HepG2 (cell line): ENCODE measurements at regions not wholly inside any gene's neighbourhood (a gene's known extent, or its start where the extent isn't known, plus 50 kb on each side); places are given as distances from the start of the nearest gene placed in this dataset.

Source experiments
- ATAC-seq: fragments of 200-7000 bp; cut with Tn5 transposase; 3 replicates; pipeline ENCODE4 v1.9.1; 2020; ENCODE audit warnings: mild to moderate bottlenecking, moderate library complexity
- BruUV-seq: library from RNA; stranded (reverse); fragments of 400-500 nt; replicated peaks from 2 replicates; lab custom pipeline; 2021; lab: Mats Ljungman, UMichigan
- CTCF ChIA-PET: fragments of 300-600 bp; formaldehyde crosslinking; extraction: SDS; loops from one replicate; lab custom pipeline; 2021; ENCODE audit warnings: low total read pairs, inconsistent platforms, low intra/inter-chr PET ratio; lab: Yijun Ruan, JAX
- POLR2A ChIA-PET: fragments of 350-600 bp; sonication (Branson Sonifier 250); formaldehyde crosslinking; loops from one replicate; lab custom pipeline; 2020; ENCODE audit warnings: antibody characterized with exemption, inconsistent platforms; lab: Yijun Ruan, JAX
- DNase-seq: peaks from one replicate; pipeline ENCODE4 v3.0.0-alpha.2; 2015; ENCODE audit warnings: low spot score
- FAIRE-seq: peaks from 3 replicates; lab custom pipeline; 2011; peaks lifted over from hg19 to GRCh38; lab: Jason Lieb, UNC
- H2AFZ ChIP-seq: one replicate; pipeline ENCODE4 v1.6.1; 2011; ENCODE audit warnings: low read length, inconsistent platforms
- H3K27ac ChIP-seq: fragments of 300-600 bp; 3 replicates; pipeline ENCODE4 v1.8.0; 2011; ENCODE audit warnings: mixed run types, mild to moderate bottlenecking, mixed read lengths, low read length, inconsistent platforms; ENCODE audit not compliant: insufficient read depth; ENCODE audit errors: extremely low read length
- H3K27me3 ChIP-seq, 2 experiments: fragments of 200-600 bp in 1 of 2; 2 replicates in 1 of 2; 3 replicates in 1 of 2; pipeline versions ENCODE4 v1.6.0 to v1.8.0; 2011; ENCODE audit warnings: low read length in 2 of 2, mild to moderate bottlenecking in 2 of 2, moderate library complexity in 2 of 2, inconsistent platforms in 1 of 2; ENCODE audit not compliant: insufficient read depth in 2 of 2, control insufficient read depth in 1 of 2
- H3K36me3 ChIP-seq, 2 experiments: fragments of 200-600 bp in 1 of 2; replicated peaks in 1 of 2; 2 replicates in 1 of 2; 3 replicates in 1 of 2; pipeline versions ENCODE4 v1.5.1 to v1.8.0; 2011; ENCODE audit warnings: low read length in 2 of 2, inconsistent platforms in 1 of 2; ENCODE audit not compliant: insufficient read depth in 2 of 2, control insufficient read depth in 1 of 2
- H3K4me1 ChIP-seq: 2 replicates; pipeline ENCODE4 v1.5.1; 2012; ENCODE audit warnings: low read length, inconsistent platforms; ENCODE audit not compliant: insufficient read depth
- H3K4me2 ChIP-seq: 2 replicates; pipeline ENCODE4 v1.6.0; 2011; ENCODE audit warnings: low read depth, low read length, inconsistent platforms
- H3K4me3 ChIP-seq, 3 experiments: fragments of 200-600 bp in 1 of 3; sonication (generic), shearing (Covaris generic) in 1 of 3; replicated peaks in 1 of 3; 2 replicates each; pipeline ENCODE4 v1.5.1; 2011 to 2016; ENCODE audit warnings: low read length in 3 of 3, inconsistent platforms in 2 of 3, low read depth in 2 of 3, mild to moderate bottlenecking in 2 of 3, control low read depth in 1 of 3, mixed read lengths in 1 of 3; ENCODE audit not compliant: insufficient read depth in 1 of 3
- H3K79me2 ChIP-seq: one replicate; pipeline ENCODE4 v1.6.1; 2011; ENCODE audit warnings: low read length, inconsistent platforms; ENCODE audit not compliant: insufficient read depth
- H3K9ac ChIP-seq: 2 replicates; pipeline ENCODE4 v1.6.0; 2011; ENCODE audit warnings: mild to moderate bottlenecking, low read depth, low read length, inconsistent platforms; ENCODE audit not compliant: insufficient read depth
- H3K9me3 ChIP-seq: 2 replicates; pipeline ENCODE4 v1.5.1; 2012; ENCODE audit warnings: mild to moderate bottlenecking, low read length
- H4K20me1 ChIP-seq: 2 replicates; pipeline ENCODE4 v1.6.0; 2011; ENCODE audit warnings: inconsistent platforms, mild to moderate bottlenecking, low read length, moderate library complexity; ENCODE audit not compliant: insufficient read depth
- AGO2 ChIP-seq: fragments of 200-400 bp; formaldehyde crosslinking; optimal IDR thresholded peaks from 2 replicates; pipeline ENCODE3; 2017; ENCODE audit warnings: mild to moderate bottlenecking, low read depth, low read length, moderate library complexity
- BCL6 ChIP-seq: IDR thresholded peaks from 2 replicates; pipeline ENCODE4 v1.6.1; 2016; ENCODE audit warnings: missing genetic modification reagents, missing compliant biosample characterization
- CCAR2 ChIP-seq: fragments of 200-400 bp; formaldehyde crosslinking; optimal IDR thresholded peaks from 2 replicates; pipeline ENCODE3; 2018; ENCODE audit warnings: low read depth, mild to moderate bottlenecking, low read length, moderate library complexity
- KDM5A ChIP-seq: fragments of 200-600 bp; sonication (generic); IDR thresholded peaks from 2 replicates; pipeline ENCODE4 v1.7.0; 2018; ENCODE audit warnings: antibody characterized with exemption, mild to moderate bottlenecking, low read length, borderline replicate concordance
- MYPOP ChIP-seq: sonication (generic); formaldehyde crosslinking; IDR thresholded peaks from 2 replicates; pipeline ENCODE4 v1.8.1; 2023; ENCODE audit warnings: mild to moderate bottlenecking, moderate library complexity, missing genetic modification reagents
- NAIF1 ChIP-seq: sonication (generic); formaldehyde crosslinking; IDR thresholded peaks from 2 replicates; pipeline ENCODE4 v1.5.0; 2020; ENCODE audit warnings: mild to moderate bottlenecking, missing genetic modification reagents, borderline replicate concordance
- SPEN ChIP-seq: sonication (generic); formaldehyde crosslinking; IDR thresholded peaks from 2 replicates; pipeline ENCODE4 v1.5.1; 2020; ENCODE audit warnings: low read depth, mild to moderate bottlenecking, missing genetic modification reagents
- ZNF20 ChIP-seq: sonication (generic); formaldehyde crosslinking; IDR thresholded peaks from 2 replicates; pipeline ENCODE4 v1.4.0; 2020; ENCODE audit warnings: mild to moderate bottlenecking, moderate library complexity, missing genetic modification reagents
- ZNF205 ChIP-seq: IDR thresholded peaks from 2 replicates; pipeline ENCODE4 v1.6.1; 2018; ENCODE audit warnings: missing biosample characterization, missing genetic modification reagents
- ZNF350 ChIP-seq: sonication (generic); formaldehyde crosslinking; IDR thresholded peaks from 2 replicates; pipeline ENCODE4 v1.4.0; 2020; ENCODE audit warnings: mild to moderate bottlenecking, low read depth, missing genetic modification reagents, borderline replicate concordance
- ZNF580 ChIP-seq: IDR thresholded peaks from 2 replicates; pipeline ENCODE4 v1.6.1; 2016; ENCODE audit warnings: low read depth, borderline replicate concordance
- ZNF674 ChIP-seq: sonication (generic); formaldehyde crosslinking; IDR thresholded peaks from 2 replicates; pipeline ENCODE4 v1.5.0; 2020; ENCODE audit warnings: low read depth, mild to moderate bottlenecking, missing genetic modification reagents
- ZNF782 ChIP-seq: sonication (generic); formaldehyde crosslinking; IDR thresholded peaks from 2 replicates; pipeline ENCODE4 v1.4.0; 2020; ENCODE audit warnings: missing genetic modification reagents, mild to moderate bottlenecking, borderline replicate concordance
- ZNF816 ChIP-seq: sonication (generic); formaldehyde crosslinking; IDR thresholded peaks from 2 replicates; pipeline ENCODE4 v1.8.0; 2022; ENCODE audit warnings: missing genetic modification reagents, mild to moderate bottlenecking, borderline replicate concordance
- ZSCAN31 ChIP-seq: sonication (generic); formaldehyde crosslinking; IDR thresholded peaks from 2 replicates; pipeline ENCODE4 v1.5.0; 2020; ENCODE audit warnings: low read depth, mild to moderate bottlenecking, missing genetic modification reagents
- WGBS: methylation state at CpG from one replicate; pipeline ENCODE4 v1.1.6; 2017; ENCODE audit warnings: low lambda C conversion rate; 5-methylcytosine and 5-hydroxymethylcytosine counted together
- in situ Hi-C: cut with HindIII; loops from 2 replicates; pipeline ENCODE4 v1.10.0; 2017; ENCODE audit warnings: low pct_unique_long_range_greater_than_20kb; ENCODE audit not compliant: extremely low pct_ligation_motif_present
- intact Hi-C: fragments of 100-400 bp; cut with micrococcal nuclease; formaldehyde crosslinking; loops from one replicate; pipeline ENCODE4 v1.10.0; 2022; ENCODE audit not compliant: unreplicated experiment
- TF ChIP-seq, protein P1 (sequence below): sonication (generic); formaldehyde crosslinking; IDR thresholded peaks from 2 replicates; pipeline ENCODE4 v1.4.0; 2020; ENCODE audit warnings: low read depth, mild to moderate bottlenecking, missing genetic modification reagents

DNA sequence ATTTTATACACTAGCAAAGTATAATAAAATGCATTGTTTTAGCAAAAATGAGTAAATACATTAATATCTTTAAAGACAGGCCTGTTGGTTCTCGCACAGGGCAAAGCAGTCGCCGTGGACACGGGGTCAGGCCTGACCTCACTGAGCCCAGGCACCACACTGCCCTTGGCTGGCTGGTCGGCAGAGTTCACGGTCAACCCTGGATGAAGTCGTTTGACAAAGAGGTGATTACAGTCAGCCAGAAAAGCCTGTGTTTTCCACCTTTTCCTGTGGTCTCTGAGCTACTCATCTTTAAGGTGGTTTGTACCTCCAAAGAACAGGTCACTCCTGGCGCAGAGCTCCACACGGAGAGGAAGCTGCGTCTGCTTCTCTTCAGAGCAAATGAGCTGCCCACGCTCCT, 191.5 kb downstream of the DLL1 start:
- Histone ChIP-seq H3K9ac (no peak overlapping the region), H3K36me3 (no peaks in the 10 kb centered on the region)
- BruUV-seq, result no TSS peak
- no peak for FAIRE-seq
- 32% methylated on average over 11 of the region's 11 CpGs for WGBS
- TF ChIP-seq ZNF20 (CRISPR knock-in tag), result no peak
- no peak for TF ChIP-seq KDM5A
- no peak for TF ChIP-seq ZNF782 (CRISPR knock-in tag)
- TF ChIP-seq, all 625 proteins: peak for 0
- DNase-seq (no peak), ATAC-seq (no peak)
- Histone ChIP-seq H3K27ac (no peak overlapping the region), H3K4me3 (no peak overlapping the region), H2AFZ (no peak overlapping the region), H3K79me2 (no peaks in the 10 kb centered on the region), H3K4me2 (no peak overlapping the region), H4K20me1 (no peaks in the 10 kb centered on the region; the same call in 1 of the 2 replicates), H3K4me1 (no peaks in the 10 kb centered on the region), H3K9me3 (no peaks in the 10 kb centered on the region; the same call in none of the 2 replicates), H3K27me3 (peaks cover 22 to 87% of the 10 kb centered on the region in 2 experiments)
- intact Hi-C loops, result no loop called here
- ChIA-PET CTCF (no interaction called here), POLR2A (no interaction called here)
- in situ Hi-C loops, result no loop called here

- H3K27me3 ChIP-seq, result peaks cover 24 to 95% of the 10 kb centered on the region in 2 experiments
- H3K36me3 ChIP-seq, result no peaks in the 10 kb centered on the region
- H4K20me1 ChIP-seq, result no peaks in the 10 kb centered on the region; the same call in 1 of the 2 replicates
- no peaks in the 10 kb centered on the region; the same call in none of the 2 replicates for H3K9me3 ChIP-seq
- no peak overlapping the region for H3K27ac ChIP-seq
- FAIRE-seq, result no peak
- ATAC-seq, result no peak
- H3K4me1 ChIP-seq, result no peaks in the 10 kb centered on the region
- POLR2A ChIA-PET, result no interaction called here
- WGBS, result 32% methylated on average over 15 of the region's 37 CpGs
- in situ Hi-C loops (no loop called here), intact Hi-C loops (no loop called here)
- no peaks in the 10 kb centered on the region for H3K79me2 ChIP-seq
- H3K9ac ChIP-seq, result no peak overlapping the region
- BruUV-seq, result no TSS peak
- H3K4me3 ChIP-seq, result no peak overlapping the region
- H3K4me2 ChIP-seq, result no peak overlapping the region
- DNase-seq, result no peak
- H2AFZ ChIP-seq, result no peak overlapping the region
- CTCF ChIA-PET, result no interaction called here
- TF ChIP-seq ZNF205 (CRISPR knock-in tag) (no peak), ZNF350 (CRISPR knock-in tag) (no peak), SPEN (CRISPR knock-in tag) (no peak), BCL6 (CRISPR knock-in tag) (no peak), MYPOP (CRISPR knock-in tag) (no peak), AGO2 (no peak), ZNF816 (CRISPR knock-in tag) (no peak), ZSCAN31 (CRISPR knock-in tag) (no peak), NAIF1 (CRISPR knock-in tag) (no peak), ZNF674 (CRISPR knock-in tag) (no peak), CCAR2 (no peak), ZNF580 (CRISPR knock-in tag) (no peak)
- TF ChIP-seq, protein P1, sequence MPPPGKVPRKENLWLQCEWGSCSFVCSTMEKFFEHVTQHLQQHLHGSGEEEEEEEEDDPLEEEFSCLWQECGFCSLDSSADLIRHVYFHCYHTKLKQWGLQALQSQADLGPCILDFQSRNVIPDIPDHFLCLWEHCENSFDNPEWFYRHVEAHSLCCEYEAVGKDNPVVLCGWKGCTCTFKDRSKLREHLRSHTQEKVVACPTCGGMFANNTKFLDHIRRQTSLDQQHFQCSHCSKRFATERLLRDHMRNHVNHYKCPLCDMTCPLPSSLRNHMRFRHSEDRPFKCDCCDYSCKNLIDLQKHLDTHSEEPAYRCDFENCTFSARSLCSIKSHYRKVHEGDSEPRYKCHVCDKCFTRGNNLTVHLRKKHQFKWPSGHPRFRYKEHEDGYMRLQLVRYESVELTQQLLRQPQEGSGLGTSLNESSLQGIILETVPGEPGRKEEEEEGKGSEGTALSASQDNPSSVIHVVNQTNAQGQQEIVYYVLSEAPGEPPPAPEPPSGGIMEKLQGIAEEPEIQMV (CRISPR knock-in tag), result no peak
These were observed 192.3 kb downstream of the DLL1 start for GRCh38 chr6:170098428-170099170.
